IMR-90 (cell line): ENCODE measurements at regions not wholly inside any gene's neighbourhood (a gene's known extent, or its start where the extent isn't known, plus 50 kb on each side); places are given as distances from the start of the nearest gene placed in this dataset.

Experiments
- ATAC-seq: fragments of 200-7000 bp; cut with Tn5 transposase; 2 replicates; pipeline ENCODE4 v1.9.1; 2020; ENCODE audit warnings: low read depth, mild to moderate bottlenecking, moderate library complexity
- BruUV-seq: library from RNA; stranded (reverse); fragments of 400-500 nt; replicated peaks from 2 replicates; lab custom pipeline; 2021; lab: Mats Ljungman, UMichigan
- CTCF ChIA-PET: fragments of 300-600 bp; formaldehyde crosslinking; extraction: SDS; loops from one replicate; lab custom pipeline; 2021; ENCODE audit warnings: antibody characterized with exemption; lab: Yijun Ruan, JAX
- POLR2A ChIA-PET: fragments of 300-600 bp; sonication (Branson Sonifier 250); formaldehyde crosslinking; loops from one replicate; lab custom pipeline; 2022; ENCODE audit warnings: antibody characterized with exemption; ENCODE audit not compliant: unreplicated experiment; lab: Charles Lee
- DNase-seq: peaks from one replicate; pipeline ENCODE4 v3.0.0; 2013
- H2AFZ ChIP-seq: replicated peaks from 2 replicates; pipeline ENCODE3; 2013; ENCODE audit warnings: low read length, mild to moderate bottlenecking; ENCODE audit not compliant: poor library complexity
- H2AK5ac ChIP-seq: 2 replicates; pipeline ENCODE4 v1.6.1; 2013; ENCODE audit warnings: low read depth, low read length, inconsistent platforms
- H2AK9ac ChIP-seq: replicated peaks from 2 replicates; pipeline ENCODE3; 2013; ENCODE audit warnings: mild to moderate bottlenecking, low read depth, low read length, moderate library complexity; ENCODE audit not compliant: poor library complexity
- H2BK120ac ChIP-seq: 2 replicates; pipeline ENCODE4 v1.6.1; 2013; ENCODE audit warnings: low read depth, low read length, inconsistent platforms
- H2BK15ac ChIP-seq: 3 replicates; pipeline ENCODE4 v1.6.1; 2013; ENCODE audit warnings: low read depth, low read length, inconsistent platforms
- H2BK20ac ChIP-seq: 2 replicates; pipeline ENCODE4 v1.6.1; 2013; ENCODE audit warnings: low read depth, mild to moderate bottlenecking, inconsistent platforms, low read length, moderate library complexity
- H2BK5ac ChIP-seq: 2 replicates; pipeline ENCODE4 v1.6.1; 2013; ENCODE audit warnings: mild to moderate bottlenecking, low read depth, low read length, inconsistent platforms; ENCODE audit not compliant: poor library complexity, severe bottlenecking
- H3K14ac ChIP-seq: replicated peaks from 2 replicates; pipeline ENCODE4 v1.6.1; 2013; ENCODE audit warnings: low read depth, low read length, inconsistent platforms
- H3K18ac ChIP-seq: 2 replicates; pipeline ENCODE4 v1.6.1; 2013; ENCODE audit warnings: low read depth, low read length, control low read depth
- H3K23ac ChIP-seq: 2 replicates; pipeline ENCODE4 v1.6.1; 2013; ENCODE audit warnings: low read depth, low read length, inconsistent platforms
- H3K27ac ChIP-seq: 2 replicates; pipeline ENCODE4 v1.5.1; 2013; ENCODE audit warnings: mild to moderate bottlenecking, control low read depth, low read length; ENCODE audit not compliant: insufficient read depth
- H3K27me3 ChIP-seq: 2 replicates; pipeline ENCODE4 v1.6.1; 2013; ENCODE audit warnings: low read length; ENCODE audit not compliant: control insufficient read depth, insufficient read depth
- H3K36me3 ChIP-seq: 2 replicates; pipeline ENCODE4 v1.6.1; 2013; ENCODE audit warnings: low read length, mixed read lengths; ENCODE audit not compliant: control insufficient read depth, insufficient read depth
- H3K4ac ChIP-seq: 2 replicates; pipeline ENCODE4 v1.6.1; 2013; ENCODE audit warnings: low read depth, low read length, inconsistent platforms
- H3K4me1 ChIP-seq: 2 replicates; pipeline ENCODE4 v1.6.1; 2013; ENCODE audit warnings: low read length, mixed read lengths; ENCODE audit not compliant: control insufficient read depth, insufficient read depth
- H3K4me2 ChIP-seq: 2 replicates; pipeline ENCODE4 v1.6.1; 2013; ENCODE audit warnings: low read depth, mild to moderate bottlenecking, control low read depth, low read length, moderate library complexity
- H3K4me3 ChIP-seq: 2 replicates; pipeline ENCODE4 v1.5.1; 2013; ENCODE audit warnings: low read depth, mild to moderate bottlenecking, control low read depth, low read length, moderate library complexity; ENCODE audit not compliant: insufficient read depth
- H3K56ac ChIP-seq: 2 replicates; pipeline ENCODE4 v1.6.1; 2013; ENCODE audit warnings: low read length, inconsistent platforms; ENCODE audit not compliant: insufficient read depth; ENCODE audit errors: extremely low read depth
- H3K79me1 ChIP-seq, 2 experiments: 2 replicates each; pipeline ENCODE4 v1.6.1; 2013; ENCODE audit warnings: low read length in 2 of 2, inconsistent platforms in 1 of 2, low read depth in 1 of 2
- H3K9ac ChIP-seq: 2 replicates; pipeline ENCODE4 v1.6.1; 2013; ENCODE audit warnings: low read depth, low read length, control low read depth
- H3K9me1 ChIP-seq: 2 replicates; pipeline ENCODE4 v1.6.1; 2013; ENCODE audit warnings: low read length, inconsistent platforms; ENCODE audit not compliant: insufficient read depth
- H3K9me3 ChIP-seq: 2 replicates; pipeline ENCODE4 v1.6.1; 2013; ENCODE audit warnings: low read length; ENCODE audit not compliant: control insufficient read depth, insufficient read depth
- H4K20me1 ChIP-seq: 2 replicates; pipeline ENCODE4 v1.6.1; 2013; ENCODE audit warnings: low read length, inconsistent platforms; ENCODE audit not compliant: insufficient read depth
- H4K5ac ChIP-seq: 2 replicates; pipeline ENCODE4 v1.6.1; 2013; ENCODE audit warnings: mild to moderate bottlenecking, low read depth, low read length, control low read depth
- H4K8ac ChIP-seq, 2 experiments: 2 replicates each; pipeline ENCODE4 v1.6.1; 2013; ENCODE audit warnings: low read depth in 2 of 2, low read length in 2 of 2, control low read depth in 1 of 2, inconsistent platforms in 1 of 2
- H4K91ac ChIP-seq: 2 replicates; pipeline ENCODE4 v1.6.1; 2013; ENCODE audit warnings: low read depth, low read length, inconsistent platforms; ENCODE audit not compliant: insufficient read depth
- MAFK ChIP-seq: IDR thresholded peaks from 2 replicates; pipeline ENCODE4 v1.6.1; 2012; ENCODE audit warnings: low read depth, low read length, improper control_type of control experiment
- NFE2L2 ChIP-seq: fragments of 150-350 bp; IDR thresholded peaks from 2 replicates; pipeline ENCODE4 v1.6.1; 2016; ENCODE audit warnings: low read depth, mild to moderate bottlenecking, low read length
- WGBS, 2 experiments: methylation state at CpG; one replicate each; pipeline versions ENCODE4 v1.1.5 to v1.1.7; 2013; ENCODE audit warnings: missing lambda C conversion rate in 2 of 2; ENCODE audit not compliant: insufficient read length in 1 of 2; ENCODE audit errors: extremely low coverage in 2 of 2; 5-methylcytosine and 5-hydroxymethylcytosine counted together
- dilution Hi-C: fragments of 300-500 bp; cut with HindIII; formaldehyde crosslinking; loops from one replicate; pipeline ENCODE4 v1.14.3; 2018; ENCODE audit warnings: low sequenced_read_pairs; ENCODE audit not compliant: unreplicated experiment
- in situ Hi-C: fragments of 300-500 bp; cut with MboI; formaldehyde crosslinking; loops from 3 replicates; pipeline ENCODE4 v1.14.3; 2019; ENCODE audit warnings: low sequenced_read_pairs, inconsistent platforms, mixed read lengths
- intact Hi-C: fragments of 100-400 bp; cut with micrococcal nuclease; formaldehyde crosslinking; loops from 2 replicates; pipeline ENCODE4 v1.10.0; 2022

- Histone ChIP-seq H3K4me3 (no peak overlapping the region), H2AK9ac (no peak overlapping the region), H3K9me3 (peaks cover 3% of the 10 kb centered on the region; the same call in 1 of the 2 replicates), H3K4me1 (no peaks in the 10 kb centered on the region), H4K20me1 (no peaks in the 10 kb centered on the region), H3K18ac (no peak overlapping the region), H3K27me3 (no peaks in the 10 kb centered on the region), H2BK5ac (no peak overlapping the region), H3K23ac (no peak overlapping the region), H3K14ac (no peak overlapping the region), H2AK5ac (no peak overlapping the region), H2AFZ (no peak overlapping the region), H4K5ac (no peak overlapping the region), H3K27ac (no peak overlapping the region), H2BK15ac (no peak overlapping the region), H2BK120ac (no peak overlapping the region), H2BK20ac (no peak overlapping the region), H3K79me1 (no peaks in the 10 kb centered on the region), H3K4ac (no peak overlapping the region), H3K4me2 (no peak overlapping the region), H3K9ac (no peak overlapping the region), H3K36me3 (no peaks in the 10 kb centered on the region), H3K9me1 (no peaks in the 10 kb centered on the region), H4K8ac (no peak overlapping the region), H3K56ac (no peak overlapping the region), H4K91ac (no peak overlapping the region)
- ChIA-PET POLR2A (no interaction called here), CTCF (no interaction called here)
- WGBS, 2 experiments = no CpG with 5 or more reads among the region's 2 CpGs
- no peak for ATAC-seq
- in situ Hi-C loops (no loop called here), dilution Hi-C loops (no loop called here), intact Hi-C loops (no loop called here)
- no TSS peak for BruUV-seq
- DNase-seq = no peak
- TF ChIP-seq MAFK (peak; percentile 86), NFE2L2 (no peak)
These were observed 73.3 kb downstream of the OLFM4 start for GRCh38 chr13:53101883-53102282.
